ENCODE measurements at regions not wholly inside any gene's neighbourhood (a gene's known extent, or its start where the extent isn't known, plus 50 kb on each side); places are given as distances from the start of the nearest gene placed in this dataset.

- Histone ChIP-seq H3K27ac (replicated peaks in 1 of 4) (no peak overlapping the region), H3K27me3 (no peaks in the 10 kb centered on the region), H3K9me3 (no peaks in the 10 kb centered on the region), H3K4me3 (no peak overlapping the region), H3K4me1 (no peaks in the 10 kb centered on the region), H3K36me3 (no peaks in the 10 kb centered on the region)
- WGBS, result 77% methylated on average over 3 of the region's 3 CpGs
- no peak for DNase-seq (ENCODE audit: extremely low spot score)
- TF ChIP-seq EP300 (IDR thresholded peaks at IDR 0.05) (no peak), CTCF (IDR thresholded peaks at IDR 0.05) (no peak), POLR2AphosphoS5 (IDR thresholded peaks at IDR 0.05) (no peak)
- intact Hi-C loops (cut with DNase I), result no loop called here
Measured at GRCh38 chr9:105193560-105193959, 50.9 kb upstream of the SLC44A1 start.

GRCh38 chr9:105194234-105194633 lies 50.2 kb upstream of the SLC44A1 start:
- Histone ChIP-seq H3K4me3 (no peak overlapping the region), H3K9me3 (no peaks in the 10 kb centered on the region), H3K36me3 (no peaks in the 10 kb centered on the region), H3K4me1 (no peaks in the 10 kb centered on the region), H3K27me3 (no peaks in the 10 kb centered on the region), H3K27ac (replicated peaks in 1 of 4) (no peak overlapping the region)
- TF ChIP-seq POLR2A (IDR thresholded peaks at IDR 0.05; ENCODE audit: low read depth) (no peak), EP300 (IDR thresholded peaks at IDR 0.05) (no peak), CTCF (IDR thresholded peaks at IDR 0.05) (no peak), POLR2AphosphoS5 (IDR thresholded peaks at IDR 0.05) (no peak)
- intact Hi-C loops (cut with DNase I), result no loop called here
- WGBS, result 74% methylated on average over 4 of the region's 4 CpGs
- DNase-seq (ENCODE audit: extremely low spot score), result no peak

All from esophagus muscularis mucosa (tissue), 4 donors.